PC-3 (cell line): ENCODE measurements at regions not wholly inside any gene's neighbourhood (a gene's known extent, or its start where the extent isn't known, plus 50 kb on each side); places are given as distances from the start of the nearest gene placed in this dataset.

Experiments used
- CTCF ChIP-seq: fragments of 300-600 bp; sonication (generic); conservative IDR thresholded peaks from 2 replicates; pipeline ENCODE4 v1.5.1; 2017; ENCODE audit warnings: antibody characterized with exemption, low read depth, mild to moderate bottlenecking, low read length
- EZH2 ChIP-seq: fragments of 300-600 bp; sonication (generic); IDR thresholded peaks from one replicate; pipeline ENCODE4 v1.6.1; 2017; ENCODE audit warnings: antibody characterized with exemption, mild to moderate bottlenecking, low read length; ENCODE audit not compliant: unreplicated experiment
- EZH2phosphoT487 ChIP-seq: fragments of 300-600 bp; sonication (generic); IDR thresholded peaks from 2 replicates; pipeline ENCODE4 v1.6.1; 2018; ENCODE audit warnings: mild to moderate bottlenecking, antibody characterized with exemption, low read length, borderline replicate concordance

GRCh38 chr21:27515676-27516075 lies 548.8 kb upstream of the ADAMTS5 start:
- TF ChIP-seq EZH2phosphoT487 (no peak), CTCF (no peak), EZH2 (no peak)
